NOMO-1 (cell line): ENCODE measurements at regions not wholly inside any gene's neighbourhood (a gene's known extent, or its start where the extent isn't known, plus 50 kb on each side); places are given as distances from the start of the nearest gene placed in this dataset.

ENCODE experiments used
- DNase-seq, 2 experiments: peaks; one replicate each; lab custom pipeline; 2025; ENCODE audit not compliant: unreplicated experiment in 2 of 2; lab: John Stamatoyannopoulos, UW

- no peak for DNase-seq
Measured at GRCh38 chr2:71826826-71827523, 320.7 kb downstream of the CYP26B1 start.

GRCh38 chr2:71826299-71826698 is 321.4 kb downstream of the CYP26B1 start:
- DNase-seq = no peak

DNA sequence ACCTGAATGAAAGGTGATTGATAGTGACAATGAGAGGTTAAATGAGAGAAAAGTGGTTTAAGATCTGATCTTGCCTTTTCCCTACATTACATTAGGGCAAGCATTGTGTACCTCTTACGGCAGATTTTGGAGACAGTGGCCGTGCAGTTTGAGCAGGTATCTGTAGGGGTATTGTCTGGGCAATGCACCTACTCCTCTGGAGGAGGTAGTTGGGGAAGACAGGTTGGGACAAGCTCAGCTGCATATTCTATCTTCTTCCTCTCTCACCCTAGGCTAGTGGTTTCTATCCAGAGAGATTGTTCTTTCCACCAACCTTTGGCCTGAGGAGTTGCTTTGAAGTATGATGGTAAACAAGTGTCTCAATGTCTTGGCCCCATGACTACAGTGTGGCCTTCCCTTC is 323.2 kb downstream of the CYP26B1 start:
- DNase-seq = no peak

DNA sequence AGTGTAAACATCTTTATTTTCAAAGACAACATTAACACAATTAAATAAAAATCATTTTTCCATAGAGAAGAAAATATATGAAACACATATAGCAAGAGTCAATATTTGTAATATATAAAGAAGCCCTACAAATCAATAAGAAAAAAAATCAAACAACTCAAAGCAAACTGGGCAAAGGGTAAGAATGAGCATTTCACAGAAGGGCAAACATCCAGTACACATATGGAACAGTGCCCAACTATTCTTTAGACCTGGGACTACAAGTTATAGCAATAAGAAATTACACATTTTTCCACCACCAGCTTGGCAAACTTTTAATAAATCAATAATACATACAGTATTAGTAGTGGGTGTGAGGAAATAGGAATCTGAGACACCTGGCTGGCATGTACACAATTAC is 324.1 kb downstream of the CYP26B1 start:
- DNase-seq = no peak

DNA sequence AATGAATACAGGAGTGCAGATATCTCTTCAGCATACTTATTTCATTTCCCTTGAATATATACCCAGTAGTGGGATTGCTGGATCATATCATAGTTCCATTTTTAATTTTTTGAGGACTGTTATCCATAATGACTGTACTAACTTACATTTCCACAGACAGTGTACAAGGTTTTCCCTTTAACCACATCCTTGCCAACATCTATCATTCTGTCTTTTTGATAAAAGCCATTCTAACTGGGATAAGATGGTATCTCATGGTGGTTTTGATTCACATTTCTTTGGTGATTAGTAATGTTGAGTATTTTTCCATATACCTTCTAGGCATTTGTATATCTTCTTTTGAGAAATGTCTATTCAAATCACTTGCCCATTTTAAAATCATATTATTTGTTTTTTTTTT is 325.2 kb downstream of the CYP26B1 start:
- DNase-seq = no peak

- DNase-seq = no peak
Measured at GRCh38 chr2:71821856-71822255, 325.8 kb downstream of the CYP26B1 start.

GRCh38 chr2:71816815-71817214 is 330.8 kb downstream of the CYP26B1 start:
- DNase-seq = no peak

- DNase-seq = no peak
Measured at GRCh38 chr2:71815701-71816474, 331.8 kb downstream of the CYP26B1 start.

DNA sequence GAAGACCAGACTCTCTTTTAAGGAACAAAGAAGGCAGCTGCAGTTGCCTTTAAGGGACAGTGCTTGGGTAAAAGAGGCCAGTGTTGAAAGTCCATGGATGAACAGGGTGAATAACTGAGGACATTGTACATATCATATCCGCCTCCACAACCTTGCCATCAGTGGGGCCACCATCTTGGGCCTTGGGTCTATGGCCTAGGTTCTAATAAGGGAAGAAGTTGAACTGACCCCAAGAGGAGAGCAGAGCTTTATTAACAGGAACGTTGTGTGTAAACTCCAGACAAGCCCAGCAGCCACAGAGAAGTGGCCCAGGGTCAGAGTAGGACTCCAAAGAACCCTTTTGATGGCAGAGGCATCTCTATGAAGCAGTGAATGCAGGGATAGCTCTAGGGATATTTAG is 332.8 kb downstream of the CYP26B1 start:
- DNase-seq = no peak

GRCh38 chr2:71813807-71814470 is 333.7 kb downstream of the CYP26B1 start:
- no peak for DNase-seq

- no peak for DNase-seq
Measured at GRCh38 chr2:71813315-71813714, 334.3 kb downstream of the CYP26B1 start.

DNA sequence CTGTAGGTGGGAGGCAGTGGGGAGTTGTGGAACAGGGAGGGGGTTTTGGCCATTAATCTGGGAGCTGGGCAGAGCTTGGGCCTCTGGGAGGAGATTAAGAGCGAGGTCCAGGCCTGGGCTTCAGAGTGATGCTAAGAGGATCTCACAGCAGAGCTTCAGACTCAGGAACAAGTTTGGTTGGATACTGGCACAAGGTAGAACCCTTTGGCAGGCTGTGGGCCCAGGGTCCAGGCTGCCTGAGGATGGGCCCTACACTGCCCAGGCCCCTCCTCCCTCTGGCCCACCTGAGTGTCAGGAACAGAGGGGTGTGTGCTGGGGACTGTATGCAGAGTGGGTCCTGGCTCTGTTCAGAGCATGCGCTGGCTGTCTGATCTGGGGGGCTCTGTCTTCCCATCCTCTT is 334.9 kb downstream of the CYP26B1 start:
- DNase-seq = no peak

- DNase-seq = no peak
Measured at GRCh38 chr2:71811726-71812125, 335.9 kb downstream of the CYP26B1 start.

DNA sequence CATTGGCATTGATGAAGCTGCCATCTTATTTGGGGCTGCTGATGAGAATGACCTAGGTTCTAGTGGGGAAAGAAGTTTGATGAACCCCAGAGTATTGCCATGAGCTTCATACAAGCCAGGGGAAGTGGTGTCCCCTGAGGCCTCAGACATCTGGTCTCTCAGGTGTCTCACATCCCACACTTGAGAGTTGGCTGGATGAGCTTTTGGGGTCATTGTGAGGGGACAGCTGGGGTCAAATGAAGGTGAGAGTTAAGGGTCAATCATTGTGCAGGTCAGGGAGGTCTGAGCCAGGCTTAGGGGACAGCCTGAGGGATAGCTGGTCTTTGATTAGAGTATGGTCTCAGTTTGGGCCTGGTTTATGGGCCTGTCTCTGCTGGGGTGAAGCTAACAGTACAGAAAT is 336.5 kb downstream of the CYP26B1 start:
- DNase-seq = no peak

GRCh38 chr2:71807581-71808451 is 339.8 kb downstream of the CYP26B1 start:
- DNase-seq = no peak

- no peak for DNase-seq
Measured at GRCh38 chr2:71806432-71806831, 341.2 kb downstream of the CYP26B1 start.

DNA sequence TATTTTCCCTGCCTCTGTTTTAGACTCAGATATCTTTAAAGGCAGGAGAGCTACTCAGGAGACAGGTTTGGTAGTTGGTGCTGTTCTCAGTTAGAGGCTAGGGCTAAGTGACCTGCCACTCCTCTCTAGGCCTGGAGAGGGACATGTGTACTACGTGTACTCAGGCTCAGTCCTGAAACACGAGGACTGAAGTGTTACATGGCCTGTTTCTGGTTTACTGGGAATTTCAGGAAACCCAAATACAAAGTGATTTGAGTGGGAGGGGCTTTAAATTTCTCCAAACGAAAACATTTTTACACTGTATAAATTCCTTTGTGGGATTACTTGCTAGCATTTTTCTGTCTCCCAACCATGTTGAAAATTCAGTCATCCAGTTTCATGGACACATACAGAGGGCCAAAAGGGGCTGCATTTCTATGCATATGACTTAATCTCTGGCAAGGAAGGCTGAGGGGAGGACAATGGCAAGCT is 343.3 kb downstream of the CYP26B1 start:
- DNase-seq = no peak

- no peak for DNase-seq
Measured at GRCh38 chr2:71803398-71803797, 344.3 kb downstream of the CYP26B1 start.

DNA sequence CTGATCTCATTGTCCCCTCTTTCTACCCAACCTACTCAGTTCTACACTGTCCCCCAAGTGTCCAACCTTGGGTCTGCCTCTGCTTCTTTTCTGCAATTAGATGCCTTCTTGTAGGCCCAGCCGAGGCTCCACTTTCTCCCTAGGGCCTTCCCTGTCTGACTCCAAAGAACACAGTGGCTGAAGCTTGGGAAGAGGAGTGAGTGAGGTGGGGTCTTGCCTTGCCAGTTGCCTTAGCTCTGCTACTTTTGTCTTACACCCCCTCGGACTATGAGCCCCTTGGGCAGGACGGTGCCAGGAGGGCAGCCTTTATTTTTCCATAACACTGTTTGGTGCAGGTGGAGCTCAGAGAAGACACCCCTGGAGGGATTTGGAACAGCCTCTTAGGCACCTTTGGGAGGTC is 345.1 kb downstream of the CYP26B1 start:
- no peak for DNase-seq

- DNase-seq = no peak
Measured at GRCh38 chr2:71801969-71802368, 345.7 kb downstream of the CYP26B1 start.

- no peak for DNase-seq
Measured at GRCh38 chr2:71801556-71801955, 346.1 kb downstream of the CYP26B1 start.
